ENCODE measurements at regions not wholly inside any gene's neighbourhood (a gene's known extent, or its start where the extent isn't known, plus 50 kb on each side); places are given as distances from the start of the nearest gene placed in this dataset.

DNA sequence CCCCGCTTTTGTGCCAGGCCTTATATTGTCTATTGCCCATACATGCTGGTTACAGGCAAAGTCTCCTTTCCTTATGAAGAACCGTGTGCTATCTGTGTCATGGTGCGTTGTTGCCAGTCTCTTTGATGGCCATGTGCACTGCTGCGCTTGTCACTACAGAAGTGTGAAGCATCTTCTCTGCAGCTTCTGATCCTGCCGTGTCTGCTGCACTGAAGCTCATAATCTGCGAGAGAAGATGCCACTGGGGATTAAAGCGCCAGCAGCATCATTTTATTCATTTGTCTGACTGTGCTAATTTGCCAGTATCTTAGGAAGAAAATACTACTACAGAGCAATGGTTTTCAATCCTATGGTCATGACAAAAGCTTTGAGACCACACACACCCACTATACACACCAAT lies 330.1 kb downstream of the FAT3 start:
- no peak for TF ChIP-seq POLR2A (IDR thresholded peaks at IDR 0.05)
- TF ChIP-seq, protein P1, sequence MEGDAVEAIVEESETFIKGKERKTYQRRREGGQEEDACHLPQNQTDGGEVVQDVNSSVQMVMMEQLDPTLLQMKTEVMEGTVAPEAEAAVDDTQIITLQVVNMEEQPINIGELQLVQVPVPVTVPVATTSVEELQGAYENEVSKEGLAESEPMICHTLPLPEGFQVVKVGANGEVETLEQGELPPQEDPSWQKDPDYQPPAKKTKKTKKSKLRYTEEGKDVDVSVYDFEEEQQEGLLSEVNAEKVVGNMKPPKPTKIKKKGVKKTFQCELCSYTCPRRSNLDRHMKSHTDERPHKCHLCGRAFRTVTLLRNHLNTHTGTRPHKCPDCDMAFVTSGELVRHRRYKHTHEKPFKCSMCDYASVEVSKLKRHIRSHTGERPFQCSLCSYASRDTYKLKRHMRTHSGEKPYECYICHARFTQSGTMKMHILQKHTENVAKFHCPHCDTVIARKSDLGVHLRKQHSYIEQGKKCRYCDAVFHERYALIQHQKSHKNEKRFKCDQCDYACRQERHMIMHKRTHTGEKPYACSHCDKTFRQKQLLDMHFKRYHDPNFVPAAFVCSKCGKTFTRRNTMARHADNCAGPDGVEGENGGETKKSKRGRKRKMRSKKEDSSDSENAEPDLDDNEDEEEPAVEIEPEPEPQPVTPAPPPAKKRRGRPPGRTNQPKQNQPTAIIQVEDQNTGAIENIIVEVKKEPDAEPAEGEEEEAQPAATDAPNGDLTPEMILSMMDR (IDR thresholded peaks at IDR 0.05) = no peak
- intact Hi-C loops (cut with DNase I; ENCODE audit: low total_unique reads) = no loop called here
- 89 to 90% methylated on average over 7 of the region's 7 CpGs for WGBS, 2 donors
- no peak for DNase-seq (ENCODE audit: low spot score in 2 of 2)
- no peak overlapping the region for H3K4me3 ChIP-seq (ENCODE audit: low read depth, poor library complexity, severe bottlenecking)

DNA sequence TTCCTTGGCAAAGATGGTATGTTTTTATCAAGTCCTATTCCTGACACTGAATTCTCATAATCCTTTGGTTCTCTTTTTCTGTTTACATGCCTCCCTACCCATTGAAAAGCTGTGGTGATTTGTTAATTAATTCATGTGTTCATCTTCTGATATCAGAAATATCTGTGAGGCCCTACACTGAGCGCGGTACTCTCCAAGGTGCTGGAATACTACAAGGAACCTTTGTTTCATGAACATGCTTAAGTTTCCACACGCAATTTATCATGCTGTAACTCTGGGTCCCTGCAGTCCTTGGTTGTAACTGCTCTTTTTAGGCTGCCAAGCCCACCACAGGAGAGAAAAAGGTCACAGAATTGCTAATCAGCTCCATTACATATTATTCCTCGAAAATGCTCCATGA lies 331.8 kb downstream of the FAT3 start:
- intact Hi-C loops (cut with DNase I; ENCODE audit: low total_unique reads) = no loop called here
- DNase-seq (ENCODE audit: low spot score in 2 of 2) = no peak
- TF ChIP-seq, protein P1 (IDR thresholded peaks at IDR 0.05) = no peak
- TF ChIP-seq POLR2A (IDR thresholded peaks at IDR 0.05) = no peak
- H3K4me3 ChIP-seq (ENCODE audit: low read depth, poor library complexity, severe bottlenecking) = no peak overlapping the region
- 48 to 67% methylated on average over 4 of the region's 4 CpGs for WGBS, 2 donors

DNA sequence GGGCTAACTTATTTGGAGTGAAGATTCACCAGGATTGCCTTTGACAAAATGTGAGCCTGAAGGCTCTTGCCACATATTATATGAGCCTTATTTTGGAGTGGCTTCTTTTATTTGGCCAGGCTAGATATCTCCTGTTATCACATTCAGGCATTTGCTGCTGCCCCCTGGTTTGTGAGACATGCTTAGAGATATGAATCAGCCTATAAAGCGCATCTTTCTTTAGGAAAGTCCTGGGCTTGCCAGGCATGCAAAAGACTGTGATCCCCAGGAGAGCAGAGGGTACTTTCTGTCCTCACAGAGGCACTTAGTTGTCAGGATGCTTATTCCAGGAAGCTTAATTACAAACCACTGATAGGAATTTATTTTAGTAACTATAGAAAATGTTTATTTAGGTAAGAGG lies 333.3 kb downstream of the FAT3 start:
- DNase-seq (ENCODE audit: low spot score in 2 of 2) = no peak
- WGBS, 2 donors = 72 to 78% methylated on average over 1 of the region's 1 CpG
- no peak overlapping the region for H3K4me3 ChIP-seq (ENCODE audit: low read depth, poor library complexity, severe bottlenecking)
- intact Hi-C loops (cut with DNase I; ENCODE audit: low total_unique reads) = no loop called here
- TF ChIP-seq POLR2A (IDR thresholded peaks at IDR 0.05) = no peak
- TF ChIP-seq, protein P1 (IDR thresholded peaks at IDR 0.05) = no peak

DNA sequence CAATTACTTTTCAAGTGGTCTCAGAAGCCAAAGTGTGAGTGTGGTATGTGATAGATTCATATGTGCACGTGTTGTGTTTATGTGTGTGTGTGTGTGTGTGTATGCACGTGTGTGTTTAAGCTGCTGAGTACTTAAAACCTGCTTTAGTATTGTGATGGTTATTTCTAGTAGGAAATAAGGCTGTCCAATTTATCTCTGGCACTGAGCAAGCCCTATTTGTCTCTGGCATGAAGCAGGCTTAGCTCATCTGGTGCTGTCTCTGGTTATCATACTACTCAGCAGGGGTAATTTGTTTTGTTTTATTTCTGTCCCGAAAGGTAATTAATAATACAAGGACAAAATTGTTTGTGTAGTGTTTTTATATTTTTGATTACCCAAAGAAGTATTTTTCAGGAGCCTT lies 333.7 kb downstream of the FAT3 start:
- WGBS, 2 donors = 58 to 69% methylated on average over 3 of the region's 3 CpGs
- no peak overlapping the region for H3K4me3 ChIP-seq (ENCODE audit: low read depth, poor library complexity, severe bottlenecking)
- intact Hi-C loops (cut with DNase I; ENCODE audit: low total_unique reads) = no loop called here
- no peak for DNase-seq (ENCODE audit: low spot score in 2 of 2)
- TF ChIP-seq, protein P1 (IDR thresholded peaks at IDR 0.05) = no peak
- no peak for TF ChIP-seq POLR2A (IDR thresholded peaks at IDR 0.05)

DNA sequence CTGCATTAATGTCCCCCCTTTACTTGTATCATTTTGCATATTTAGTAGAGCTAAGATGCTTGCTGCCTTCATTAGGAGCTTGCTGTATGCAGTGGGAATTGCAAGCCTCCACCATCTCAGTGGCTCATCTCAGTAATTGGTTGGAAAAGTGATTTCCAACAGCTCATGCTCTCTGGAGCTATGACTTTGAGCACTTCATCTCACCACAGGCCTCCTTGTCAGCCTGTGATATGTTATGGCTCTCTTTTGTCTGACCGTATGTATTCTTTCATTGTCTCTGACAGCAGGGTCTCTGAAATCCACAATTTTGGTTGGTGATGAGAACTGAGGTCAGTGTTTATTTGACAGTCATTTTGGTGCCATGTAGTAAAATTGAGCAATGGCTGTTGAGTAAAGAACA lies 345.1 kb downstream of the FAT3 start:
- intact Hi-C loops (cut with DNase I; ENCODE audit: low total_unique reads) = no loop called here

DNA sequence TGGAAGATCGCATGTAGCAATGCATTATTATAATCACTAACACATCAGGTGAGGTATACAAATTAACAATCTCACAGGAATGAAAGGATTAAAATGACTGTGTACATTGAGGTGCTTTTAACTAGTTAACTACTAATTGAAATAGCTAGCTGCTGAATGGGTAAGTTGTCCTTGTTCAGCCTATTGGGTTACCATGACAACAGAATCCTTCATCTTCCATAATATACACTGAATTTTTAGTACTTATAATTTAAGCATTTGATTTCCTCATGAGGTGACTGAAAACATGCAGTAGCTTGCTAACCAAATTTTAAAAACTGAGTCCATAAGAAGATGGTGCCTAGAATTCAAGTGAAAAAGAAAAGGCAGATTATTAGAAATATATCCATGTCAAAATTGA lies 347.9 kb downstream of the FAT3 start:
- H3K4me3 ChIP-seq (ENCODE audit: low read depth, poor library complexity, severe bottlenecking) = no peak overlapping the region
- TF ChIP-seq, protein P1 (IDR thresholded peaks at IDR 0.05) = no peak
- TF ChIP-seq POLR2A (IDR thresholded peaks at IDR 0.05) = no peak
- intact Hi-C loops (cut with DNase I; ENCODE audit: low total_unique reads) = no loop called here
- DNase-seq (ENCODE audit: low spot score in 2 of 2) = no peak
- WGBS, 2 donors = 98 to 100% methylated on average over 1 of the region's 1 CpG

More for the DNA sequence above, 345.1 kb downstream of the FAT3 start:
- no peak overlapping the region for H3K4me3 ChIP-seq (ENCODE audit: low read depth, poor library complexity, severe bottlenecking)
- DNase-seq (ENCODE audit: low spot score in 2 of 2) = no peak
- TF ChIP-seq, protein P1 (IDR thresholded peaks at IDR 0.05) = no peak
- TF ChIP-seq POLR2A (IDR thresholded peaks at IDR 0.05) = no peak
- WGBS, 2 donors = 93 to 100% methylated on average over 1 of the region's 1 CpG
